ENCODE measurements at regions not wholly inside any gene's neighbourhood (a gene's known extent, or its start where the extent isn't known, plus 50 kb on each side); places are given as distances from the start of the nearest gene placed in this dataset.
A peak's percentile ranks its signal among the peaks of the same experiment; 100 is the strongest.

DNA sequence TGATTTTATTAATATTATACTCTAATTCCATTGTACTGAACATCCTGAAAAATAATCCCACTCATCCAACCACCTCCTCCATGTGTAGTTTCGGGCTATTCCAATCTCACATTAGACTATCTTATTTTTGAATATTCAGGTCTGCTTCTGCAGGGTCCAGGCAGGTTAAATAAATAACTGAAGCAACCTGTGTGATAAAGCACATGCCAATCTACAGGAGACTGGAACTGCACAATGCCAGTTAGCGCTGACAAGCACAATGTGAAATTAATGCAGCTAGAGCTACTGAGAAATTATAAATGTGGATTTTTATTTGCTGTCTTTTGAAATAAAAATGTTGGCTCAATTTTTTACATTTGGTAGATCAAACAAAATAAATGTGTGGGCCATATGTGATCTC lies 540.1 kb upstream of the ATXN8OS start:
- DNase-seq, result no peak

DNA sequence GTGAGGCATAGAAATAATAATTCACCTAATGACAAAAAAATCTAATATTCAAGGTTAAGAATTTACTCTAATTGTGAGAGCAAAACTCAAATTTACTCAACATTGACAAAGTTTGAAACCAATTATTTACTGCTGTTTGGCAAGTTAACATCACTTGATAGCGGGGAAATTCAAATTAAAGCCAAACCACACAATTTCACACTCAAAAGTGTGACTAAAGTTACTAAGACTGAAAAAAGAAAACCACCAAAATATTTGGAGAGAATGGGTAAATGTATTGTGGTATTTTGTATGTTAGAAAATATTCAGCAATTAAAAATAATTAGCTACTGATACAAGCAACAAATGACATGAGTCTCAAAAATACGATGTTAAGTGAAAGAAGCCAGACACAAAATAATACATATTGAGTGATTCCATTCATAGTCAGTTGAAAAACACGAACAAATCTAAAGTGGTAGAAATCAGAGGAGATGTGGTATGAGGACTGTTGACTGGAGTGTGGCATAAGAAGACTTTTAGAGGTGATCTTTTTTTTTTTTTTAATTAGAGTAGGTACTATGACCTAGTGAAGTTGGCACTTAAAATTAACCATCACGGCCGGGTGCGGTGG lies 541.4 kb upstream of the ATXN8OS start:
- no peak for DNase-seq

DNA sequence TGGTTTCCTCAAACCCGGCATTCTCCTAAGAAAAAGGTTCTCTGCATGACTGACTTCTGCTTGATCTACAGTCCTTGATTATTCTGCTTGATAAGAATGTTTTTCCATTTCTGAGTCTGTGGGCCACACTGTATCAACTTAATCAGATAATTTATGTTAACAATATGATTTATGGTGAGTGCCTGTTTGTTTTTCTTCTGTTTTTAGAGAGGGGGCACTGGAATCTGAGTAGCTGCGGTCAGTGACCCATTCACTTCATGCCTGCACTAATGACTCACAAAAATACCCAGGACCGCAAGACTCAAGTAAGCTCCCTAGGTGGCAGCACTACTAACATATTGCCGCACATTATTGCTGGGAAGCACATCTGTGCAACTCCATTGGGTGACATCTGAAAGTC lies 542.3 kb upstream of the ATXN8OS start:
- DNase-seq, result peak; percentile 30

DNA sequence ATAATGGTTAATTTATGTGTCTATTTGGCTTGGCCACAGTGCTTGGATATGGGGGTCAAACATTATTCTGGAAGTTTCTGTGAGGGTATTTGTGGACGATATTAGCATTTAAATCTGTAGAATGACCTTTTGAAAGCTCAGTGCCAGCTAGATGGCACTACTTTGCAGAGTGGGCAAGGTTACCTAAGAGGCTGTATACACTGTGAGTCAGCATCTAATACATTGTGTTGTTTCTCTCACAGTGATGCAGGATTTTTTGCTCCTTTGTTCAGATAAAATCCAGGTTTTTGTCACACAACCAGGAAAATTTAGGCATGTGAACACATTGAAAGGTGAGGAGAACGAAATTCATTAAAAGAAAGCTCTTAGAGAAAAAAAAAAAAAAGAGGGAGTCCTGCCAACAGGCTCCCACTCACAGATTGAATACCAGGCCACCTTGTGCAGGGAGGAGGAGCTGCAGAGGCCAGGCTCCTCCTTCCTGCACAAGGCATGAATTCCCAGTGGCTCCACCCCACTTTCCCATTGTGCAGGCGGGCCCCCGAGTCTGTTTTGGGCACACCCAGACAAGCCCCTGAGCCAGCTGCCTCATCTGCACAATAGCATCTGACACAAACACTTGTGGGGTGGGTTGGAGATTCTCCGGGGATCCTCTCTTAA lies 551.0 kb upstream of the ATXN8OS start:
- no peak for DNase-seq

DNA sequence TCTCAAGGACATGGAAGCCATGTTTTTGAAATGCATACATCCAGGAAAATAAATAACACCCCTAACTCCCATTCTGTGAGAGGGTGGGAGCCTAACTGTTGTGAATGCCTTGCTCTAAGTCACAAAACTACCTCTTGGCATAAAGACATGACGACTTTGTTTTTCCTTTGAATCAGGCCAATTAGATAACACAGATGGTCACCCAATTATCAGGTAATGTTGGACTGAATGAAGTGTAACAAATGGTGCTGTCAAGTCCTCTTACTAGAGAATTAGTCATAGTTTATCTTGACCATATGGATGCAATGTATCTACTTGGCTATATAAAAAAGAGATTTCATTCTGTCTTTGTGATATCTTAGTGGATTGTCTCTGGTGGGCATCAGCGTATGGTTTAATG lies 553.6 kb upstream of the ATXN8OS start:
- no peak for DNase-seq

DNA sequence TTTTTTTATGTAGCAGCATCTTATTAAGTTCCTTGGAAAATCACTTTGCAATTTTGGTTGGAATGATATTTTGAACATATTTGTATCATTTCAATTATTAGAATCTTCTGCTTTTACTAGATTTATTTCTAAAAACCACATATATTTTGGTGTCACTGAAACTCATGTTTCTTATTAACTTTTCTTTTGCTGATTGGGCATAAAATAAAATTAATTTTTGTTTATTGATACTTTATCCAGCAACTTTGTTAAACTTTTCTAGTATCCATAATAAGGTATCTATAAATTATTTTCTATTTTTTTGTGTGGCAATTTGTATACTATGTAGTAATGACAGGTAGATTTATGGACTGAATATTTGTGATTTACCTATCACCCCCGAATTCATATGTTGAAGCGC lies 556.4 kb upstream of the ATXN8OS start:
- no peak for DNase-seq

DNA sequence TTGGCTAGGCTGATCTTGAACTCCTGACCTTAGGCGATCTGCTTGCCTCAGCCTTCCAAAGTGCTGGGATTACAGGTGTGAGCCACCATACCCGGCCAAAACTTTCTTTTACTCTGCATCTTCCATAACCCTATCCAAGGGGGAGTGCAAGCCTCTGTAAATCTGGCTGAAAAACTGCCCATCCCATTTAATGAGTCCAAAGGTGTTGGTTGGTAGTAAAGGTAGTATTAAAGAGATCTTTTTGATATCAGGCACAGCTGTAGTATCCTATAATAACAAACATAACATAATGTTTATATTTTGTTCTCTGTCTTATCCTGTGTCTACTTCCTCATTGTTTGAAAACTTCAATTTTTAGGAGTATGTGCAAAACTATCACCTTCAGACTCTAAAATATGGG lies 559.8 kb upstream of the ATXN8OS start:
- no peak for DNase-seq

DNA sequence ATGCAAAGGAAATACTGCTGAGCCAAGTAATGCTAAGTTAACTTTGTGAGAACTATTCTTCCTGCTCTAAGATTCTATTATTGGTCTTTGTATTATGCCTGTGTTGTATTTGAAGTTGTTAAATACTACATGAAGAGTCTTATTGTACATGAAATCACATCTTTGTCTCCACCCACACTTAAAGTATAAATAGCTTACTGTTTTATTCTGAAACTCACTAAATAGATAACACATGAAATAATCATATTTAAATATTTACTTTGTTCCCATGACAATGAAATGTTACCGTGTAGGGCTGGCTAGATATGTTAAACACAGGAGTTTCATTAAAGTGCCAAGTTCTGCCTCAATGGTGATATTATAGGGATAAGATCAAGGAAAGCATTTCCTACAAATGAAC lies 562.1 kb upstream of the ATXN8OS start:
- DNase-seq, result no peak

DNA sequence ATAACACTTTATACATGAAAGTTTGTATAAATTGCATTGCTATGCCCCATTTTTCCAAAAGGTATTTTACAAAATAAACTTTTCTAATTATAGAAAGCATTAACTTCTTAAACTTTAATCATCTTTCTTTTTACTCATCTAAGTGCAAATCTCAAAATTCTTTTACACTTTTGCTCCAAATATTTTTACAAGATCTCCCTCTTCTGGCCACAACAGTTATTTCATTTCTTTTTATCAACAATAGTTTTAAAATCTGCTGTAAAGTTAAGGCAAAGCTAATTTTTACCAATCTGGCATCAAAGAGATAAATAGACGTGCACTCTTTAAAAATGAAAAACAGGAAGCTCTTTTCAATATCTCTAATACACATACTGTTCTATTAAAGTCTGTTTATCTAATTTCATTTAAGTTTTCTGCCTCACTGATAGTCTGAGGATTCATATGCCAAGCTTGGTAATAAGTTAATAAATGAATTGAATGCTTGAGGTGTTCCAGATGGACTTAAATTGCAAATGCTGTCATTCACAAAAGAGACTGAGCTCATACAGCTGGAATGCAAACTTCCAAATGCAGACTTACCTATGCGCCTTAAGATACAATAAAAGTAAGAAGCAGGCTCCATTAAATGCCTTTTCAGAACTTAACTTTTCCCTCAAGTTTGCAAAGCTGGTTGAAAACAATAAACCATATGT lies 583.0 kb upstream of the ATXN8OS start:
- peak; percentile 2 for DNase-seq

DNA sequence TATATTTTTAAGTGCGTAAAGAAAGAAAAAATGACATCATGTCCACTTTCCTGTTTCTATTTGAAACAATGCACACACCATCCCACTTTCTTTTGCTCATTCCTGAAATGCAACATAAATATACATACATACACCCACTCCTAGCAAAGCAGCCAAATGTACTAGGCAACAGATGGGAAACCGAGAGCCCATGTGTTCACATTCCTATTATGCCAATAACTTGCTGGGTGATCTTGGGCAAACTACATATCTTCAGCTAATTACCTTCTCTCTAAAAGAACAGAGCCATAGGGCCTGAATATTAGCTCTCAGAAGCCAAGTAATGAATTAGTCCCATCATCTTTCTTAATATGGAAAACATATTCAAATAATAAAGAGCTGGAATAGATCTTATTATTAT lies 610.6 kb upstream of the ATXN8OS start:
- no peak for DNase-seq

DNA sequence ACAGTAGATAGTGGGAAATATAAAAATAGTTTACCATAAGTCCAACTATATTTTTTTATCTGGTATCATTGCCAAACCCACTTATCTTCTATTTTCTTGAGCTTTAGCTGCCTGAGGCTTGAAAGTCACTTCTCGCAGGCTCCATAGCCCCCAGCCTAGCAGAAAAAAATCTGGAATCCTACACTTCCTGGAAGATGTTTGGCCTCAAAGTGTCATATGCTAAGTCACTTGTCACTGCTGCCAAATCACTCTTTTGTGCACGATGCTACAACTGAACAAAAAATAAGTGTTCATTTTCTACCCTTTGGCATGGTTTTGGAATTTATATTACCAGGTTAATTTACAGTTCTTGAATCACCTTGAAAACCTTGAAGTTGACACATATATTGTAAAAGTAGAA lies 612.5 kb upstream of the ATXN8OS start:
- no peak for DNase-seq

DNA sequence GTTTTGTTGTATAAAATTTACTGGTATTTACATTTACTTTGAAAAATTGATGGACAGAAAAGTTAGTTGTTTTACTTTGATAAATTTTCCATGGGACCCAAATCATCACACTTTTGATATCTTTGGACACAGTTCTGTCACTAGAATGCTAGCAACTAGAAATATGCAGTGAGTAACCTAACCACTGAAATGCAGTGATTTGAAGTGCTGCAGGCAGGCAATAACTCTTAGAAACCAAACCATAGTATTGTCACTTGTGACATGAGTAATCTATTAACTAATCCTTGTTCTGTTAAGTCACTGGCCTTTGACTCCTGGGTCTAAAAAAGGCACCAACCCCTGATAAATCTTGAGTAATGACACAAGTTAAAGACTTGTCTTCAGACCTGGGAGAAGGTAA lies 620.0 kb upstream of the ATXN8OS start:
- DNase-seq, result no peak

DNA sequence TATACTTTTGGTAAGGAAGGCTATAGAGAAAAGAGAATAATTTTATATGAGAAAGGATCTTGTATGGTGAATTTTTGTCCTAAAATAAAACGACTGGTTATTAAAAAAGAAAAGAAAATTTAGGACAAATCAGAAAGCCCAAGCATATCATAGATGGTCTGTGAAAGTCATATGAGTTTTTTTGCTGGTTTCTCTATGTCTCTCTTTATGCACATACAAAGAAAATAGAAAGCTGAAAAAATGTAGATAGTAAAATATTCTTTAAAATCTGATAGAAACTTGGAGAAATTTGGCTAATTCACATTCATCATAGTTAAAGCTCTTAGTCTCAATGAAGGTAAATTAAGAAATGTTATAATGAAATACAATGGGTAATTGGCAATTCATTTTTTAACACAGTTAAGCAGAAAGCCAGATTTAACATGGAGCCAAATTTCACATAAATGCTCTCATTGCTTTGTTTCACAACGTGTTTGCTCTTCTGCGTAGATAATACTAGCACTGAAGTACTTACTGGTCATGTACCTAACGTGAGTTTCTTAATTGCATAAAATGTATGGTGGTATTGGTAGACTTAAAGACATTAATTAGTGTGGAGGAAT lies 621.5 kb upstream of the ATXN8OS start:
- no peak for DNase-seq

DNA sequence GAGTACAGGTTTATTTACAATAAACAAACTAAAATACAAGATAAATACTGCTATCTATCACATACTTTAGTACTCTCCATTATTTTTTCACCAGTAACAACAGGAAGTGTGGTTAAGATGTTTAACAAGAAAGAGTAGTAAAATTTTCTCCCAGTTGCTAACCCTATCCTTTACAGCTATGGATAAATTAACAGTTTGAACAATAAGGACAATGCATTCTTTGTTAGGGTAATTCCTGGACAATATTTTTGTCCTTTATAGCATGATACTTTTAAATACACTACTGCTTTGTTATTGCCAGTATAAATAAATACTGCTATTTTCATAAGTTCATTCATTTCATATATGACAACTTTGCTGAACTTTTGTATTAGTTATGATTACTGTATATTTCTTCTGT lies 630.2 kb upstream of the ATXN8OS start:
- no peak for DNase-seq

DNA sequence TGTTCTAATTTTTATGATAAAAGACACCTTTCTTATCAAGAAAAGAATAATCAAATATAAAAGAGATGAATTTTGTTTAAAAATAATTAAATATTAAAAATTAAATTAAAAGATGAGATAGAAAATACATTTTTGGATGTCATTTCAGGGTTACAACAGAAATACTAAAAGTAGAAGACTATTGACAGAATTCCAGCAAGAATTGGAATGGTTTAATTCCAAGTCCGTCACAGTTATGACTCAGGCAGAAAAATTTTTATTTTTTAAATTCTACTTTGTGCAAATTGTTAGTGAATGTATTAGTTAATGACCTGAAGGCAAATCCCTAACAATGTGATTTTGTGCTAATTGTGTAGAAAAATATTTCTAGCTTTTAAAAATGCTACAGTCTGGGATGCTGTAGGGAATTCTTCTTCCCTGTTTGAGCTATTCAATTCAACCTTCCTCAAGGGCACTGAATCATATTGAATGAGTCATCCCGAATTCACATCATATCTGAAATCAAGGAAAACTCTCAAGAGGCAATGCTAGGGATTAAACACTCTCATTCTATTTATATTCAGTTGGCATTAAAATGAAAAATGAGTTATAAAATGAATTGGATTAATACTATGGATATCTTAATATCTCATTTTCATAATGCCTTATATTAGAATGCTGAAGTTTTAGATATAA lies 633.5 kb upstream of the ATXN8OS start:
- peak; percentile 23 for DNase-seq

DNA sequence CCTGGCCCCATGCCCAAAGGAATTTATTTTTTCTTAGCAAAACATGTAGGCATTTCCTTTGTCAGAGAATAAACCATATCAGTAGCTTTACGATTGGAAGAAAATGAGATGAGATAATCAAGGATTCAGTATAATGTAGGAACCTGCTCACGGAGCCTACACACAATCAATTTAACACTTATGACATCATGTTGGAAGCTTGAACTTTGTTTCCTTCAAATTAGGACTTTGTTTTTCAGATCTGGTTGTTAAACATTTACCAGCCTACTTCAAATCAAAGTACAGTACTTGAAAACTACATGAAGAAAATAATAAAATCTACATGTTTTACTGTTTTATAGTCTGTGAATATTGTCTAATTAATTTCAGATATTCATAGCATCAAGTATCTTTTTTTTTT lies 639.0 kb upstream of the ATXN8OS start:
- no peak for DNase-seq

DNA sequence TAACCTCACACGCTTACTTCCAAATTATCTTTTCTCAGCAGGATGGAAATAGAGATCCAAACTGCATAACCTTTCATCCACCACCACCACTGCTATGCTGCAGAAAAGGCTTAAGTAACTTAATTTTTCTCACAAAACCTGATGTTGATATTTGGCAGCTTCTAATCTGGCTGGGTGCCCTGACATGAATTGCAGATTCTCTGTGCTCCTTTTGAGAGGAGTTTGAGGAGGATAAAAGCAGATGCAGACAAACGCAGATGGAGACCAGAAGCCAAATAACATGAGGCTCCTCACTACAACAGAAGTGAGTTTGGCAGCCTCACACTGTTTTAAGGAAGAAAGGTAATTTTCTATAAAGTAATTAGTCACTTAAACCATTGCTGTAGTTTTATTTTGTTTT lies 646.2 kb upstream of the ATXN8OS start:
- no peak for DNase-seq

DNA sequence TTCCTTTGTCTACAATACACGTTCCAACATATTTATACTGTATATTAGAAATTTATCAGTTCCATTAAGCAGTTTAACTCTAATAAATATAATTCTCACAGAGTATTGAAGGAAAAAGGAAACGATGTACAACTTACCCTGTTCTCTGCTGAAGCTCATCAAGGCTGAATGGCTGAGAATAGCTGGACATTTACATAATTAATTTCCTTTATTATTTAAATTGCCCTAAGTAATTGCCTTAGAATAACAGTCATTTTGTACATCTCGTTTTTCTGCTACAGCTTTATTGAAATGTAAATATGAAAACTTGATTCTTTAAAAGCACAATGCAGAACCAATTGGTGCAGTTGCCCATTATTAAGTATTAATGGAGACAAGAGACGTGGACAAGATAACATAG lies 648.3 kb upstream of the ATXN8OS start:
- DNase-seq, result no peak

DNA sequence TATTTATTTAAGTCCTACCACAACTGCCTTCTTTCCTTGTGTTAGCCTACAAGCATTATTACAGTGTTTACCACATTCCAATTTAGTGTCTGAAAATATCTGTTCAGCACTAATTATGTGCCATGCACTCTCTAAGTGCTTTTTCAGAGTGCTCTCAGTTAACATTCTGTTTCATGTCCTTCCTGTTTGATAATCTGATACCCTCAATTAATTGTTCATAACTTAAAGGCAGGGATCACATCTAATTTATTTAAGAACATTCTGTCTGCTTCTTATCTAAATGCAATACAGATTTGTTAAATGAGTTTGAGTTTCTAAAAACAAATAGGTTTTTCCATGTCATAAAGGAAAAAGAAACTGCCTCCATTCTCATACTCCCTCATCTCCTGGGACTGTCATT lies 649.6 kb upstream of the ATXN8OS start:
- no peak for DNase-seq

DNA sequence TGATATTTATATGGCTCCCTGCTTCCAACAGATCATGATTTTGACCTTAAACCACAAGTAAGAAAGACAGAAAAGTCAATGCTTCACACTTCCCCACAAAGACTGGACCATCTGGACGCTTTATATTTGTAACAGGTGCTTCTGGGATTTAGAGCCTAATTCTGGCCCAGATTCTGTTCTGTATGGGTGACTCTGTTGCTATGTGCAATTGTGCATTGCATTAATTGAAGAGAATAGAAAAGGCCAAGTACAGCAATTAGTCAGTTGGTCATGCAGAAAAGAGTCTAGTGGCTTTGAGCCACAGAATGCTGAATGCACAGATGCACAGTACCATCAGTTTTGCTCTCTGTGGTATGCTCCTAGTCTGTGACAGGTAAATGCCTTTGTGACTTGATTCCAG lies 657.4 kb upstream of the ATXN8OS start:
- no peak for DNase-seq

DNA sequence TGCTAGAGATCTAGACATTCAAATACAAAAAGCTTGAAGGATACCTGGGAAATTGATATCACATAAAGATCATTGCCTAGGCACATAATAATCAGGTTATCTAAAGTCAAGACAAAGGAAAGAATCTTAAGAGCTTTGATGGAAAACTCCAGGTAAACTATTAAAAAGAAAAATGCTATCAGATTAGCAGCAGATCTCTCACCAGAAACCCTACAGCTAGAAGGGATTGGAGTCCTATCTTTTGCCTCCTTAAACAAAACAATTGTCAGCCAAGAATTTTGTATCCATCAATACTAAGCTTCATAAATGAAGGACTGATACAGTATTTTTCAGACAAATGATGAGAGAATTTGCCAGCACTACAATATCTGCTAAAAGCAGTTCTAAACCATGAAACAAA lies 682.4 kb upstream of the ATXN8OS start:
- DNase-seq, result no peak

DNA sequence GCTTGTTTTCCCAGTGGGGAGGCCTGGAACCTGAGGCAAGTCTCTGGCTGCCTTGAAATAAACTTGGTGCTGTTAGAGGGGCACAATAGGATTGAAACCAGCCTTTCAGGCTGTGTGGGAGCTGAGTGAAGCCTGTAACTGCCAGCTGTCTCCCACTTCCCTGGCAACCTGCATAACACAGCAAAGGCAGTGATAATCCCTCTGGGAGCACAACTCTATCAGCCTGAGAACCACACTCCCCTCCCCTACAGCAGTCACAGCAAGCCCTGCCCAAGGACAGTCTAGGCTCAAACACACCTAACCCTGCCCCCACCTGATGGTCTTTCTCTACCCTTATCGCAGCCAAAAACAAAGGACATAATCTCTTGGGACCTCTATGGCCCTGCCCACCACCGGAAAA lies 683.8 kb upstream of the ATXN8OS start:
- DNase-seq, result no peak

DNA sequence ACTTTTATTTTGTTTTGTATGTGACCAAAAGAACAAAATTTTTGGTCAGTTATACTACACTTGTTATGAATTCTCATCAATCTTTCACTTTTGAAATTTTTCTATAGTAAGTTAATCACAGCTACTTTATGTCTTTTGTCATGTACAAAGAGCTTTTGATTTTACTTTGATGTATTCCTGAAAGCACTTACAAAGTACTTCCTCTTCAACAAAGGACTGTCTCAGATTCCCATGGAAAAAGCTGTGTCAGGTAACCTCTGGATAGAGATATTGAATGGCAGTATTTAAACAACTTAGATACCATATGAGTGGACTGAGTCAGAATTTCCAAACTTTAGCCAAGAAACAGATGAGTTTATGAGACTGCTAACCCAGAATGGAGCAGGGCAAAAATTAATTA lies 689.3 kb upstream of the ATXN8OS start:
- no peak for DNase-seq

DNA sequence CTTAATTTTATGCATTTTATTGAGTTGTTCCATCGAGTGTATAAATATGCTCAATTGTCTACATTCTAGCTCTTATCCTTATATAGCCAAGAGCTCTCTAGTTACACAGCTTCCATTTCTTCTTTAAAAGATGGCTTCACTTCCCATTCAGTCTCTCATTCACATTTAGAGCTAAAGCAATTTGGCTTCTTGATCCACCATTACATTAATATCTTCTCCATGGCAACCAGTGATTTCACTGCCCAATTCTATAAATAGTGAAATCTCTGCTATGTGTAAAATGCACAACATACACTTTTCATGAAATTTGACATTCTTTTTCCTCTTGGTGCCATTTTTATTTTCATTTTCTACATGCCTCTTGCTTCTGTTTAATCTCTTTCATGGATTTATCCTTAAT lies 696.9 kb upstream of the ATXN8OS start:
- DNase-seq, result no peak

Data from fibroblast of skin of right biceps (primary cell).